ENCODE measurements at regions not wholly inside any gene's neighbourhood (a gene's known extent, or its start where the extent isn't known, plus 50 kb on each side); places are given as distances from the start of the nearest gene placed in this dataset.

DNA sequence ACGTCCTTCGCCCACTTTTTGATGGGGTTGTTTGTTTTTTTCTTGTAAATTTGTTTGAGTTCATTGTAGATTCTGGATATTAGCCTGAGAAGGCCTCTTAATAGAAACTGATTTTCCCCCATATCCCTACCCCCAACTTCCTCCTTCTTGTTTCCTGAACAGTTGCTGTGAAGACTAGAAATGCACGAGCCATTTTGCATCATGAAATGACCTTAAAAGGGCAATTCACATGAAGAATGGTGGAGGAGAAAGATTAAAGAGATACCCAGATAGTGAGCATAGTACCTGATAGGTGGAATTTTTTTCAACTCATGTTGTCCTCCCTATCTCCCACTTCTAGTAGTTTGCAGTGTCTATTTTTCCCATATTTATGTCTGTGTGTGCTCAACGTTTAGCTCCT lies 55.2 kb upstream of the KCNH8 start:
- intact Hi-C loops (cut with DNase I), result no loop called here
- H3K27ac ChIP-seq, result no peak overlapping the region
- 64 to 67% (median 67%) methylated on average over 4 of the region's 4 CpGs for WGBS, 4 donors
- H3K4me1 ChIP-seq (replicated peaks in 1 of 2), result no peaks in the 10 kb centered on the region
- TF ChIP-seq, protein P1, sequence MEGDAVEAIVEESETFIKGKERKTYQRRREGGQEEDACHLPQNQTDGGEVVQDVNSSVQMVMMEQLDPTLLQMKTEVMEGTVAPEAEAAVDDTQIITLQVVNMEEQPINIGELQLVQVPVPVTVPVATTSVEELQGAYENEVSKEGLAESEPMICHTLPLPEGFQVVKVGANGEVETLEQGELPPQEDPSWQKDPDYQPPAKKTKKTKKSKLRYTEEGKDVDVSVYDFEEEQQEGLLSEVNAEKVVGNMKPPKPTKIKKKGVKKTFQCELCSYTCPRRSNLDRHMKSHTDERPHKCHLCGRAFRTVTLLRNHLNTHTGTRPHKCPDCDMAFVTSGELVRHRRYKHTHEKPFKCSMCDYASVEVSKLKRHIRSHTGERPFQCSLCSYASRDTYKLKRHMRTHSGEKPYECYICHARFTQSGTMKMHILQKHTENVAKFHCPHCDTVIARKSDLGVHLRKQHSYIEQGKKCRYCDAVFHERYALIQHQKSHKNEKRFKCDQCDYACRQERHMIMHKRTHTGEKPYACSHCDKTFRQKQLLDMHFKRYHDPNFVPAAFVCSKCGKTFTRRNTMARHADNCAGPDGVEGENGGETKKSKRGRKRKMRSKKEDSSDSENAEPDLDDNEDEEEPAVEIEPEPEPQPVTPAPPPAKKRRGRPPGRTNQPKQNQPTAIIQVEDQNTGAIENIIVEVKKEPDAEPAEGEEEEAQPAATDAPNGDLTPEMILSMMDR (IDR thresholded peaks at IDR 0.05), result no peak
- TF ChIP-seq POLR2A (IDR thresholded peaks at IDR 0.05), result no peak
- H3K9me3 ChIP-seq (replicated peaks in 1 of 3), result no peaks in the 10 kb centered on the region
- H3K36me3 ChIP-seq (replicated peaks in 1 of 2), result no peaks in the 10 kb centered on the region
- H3K27me3 ChIP-seq, result no peaks in the 10 kb centered on the region
- no peak overlapping the region for H3K4me3 ChIP-seq
- DNase-seq, result no peak

DNA sequence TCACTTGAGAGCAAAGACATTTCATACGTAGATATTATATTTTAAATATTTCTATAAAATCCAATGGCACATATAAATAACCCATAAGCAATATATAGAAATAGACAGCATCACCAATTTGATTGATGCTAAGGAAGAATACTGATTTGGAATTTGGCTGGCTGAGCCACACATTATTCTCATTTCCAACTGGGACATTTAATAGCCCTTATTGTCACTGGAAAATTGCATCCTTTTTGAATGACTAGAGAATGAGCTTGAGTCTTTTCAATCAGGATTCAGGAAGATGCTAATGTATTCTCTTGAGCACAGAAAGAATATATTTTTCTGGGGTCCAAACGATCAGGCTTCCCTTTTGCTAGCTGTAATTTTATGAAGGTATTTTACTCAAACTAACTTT lies 70.9 kb upstream of the KCNH8 start:
- TF ChIP-seq, protein P1 (IDR thresholded peaks at IDR 0.05), result no peak
- TF ChIP-seq POLR2A (IDR thresholded peaks at IDR 0.05), result no peak
- H3K36me3 ChIP-seq (replicated peaks in 1 of 2), result no peaks in the 10 kb centered on the region
- intact Hi-C loops (cut with DNase I), result no loop called here
- no peaks in the 10 kb centered on the region for H3K4me1 ChIP-seq (replicated peaks in 1 of 2)
- DNase-seq, result no peak
- no peaks in the 10 kb centered on the region for H3K9me3 ChIP-seq (replicated peaks in 1 of 3)
- H3K4me3 ChIP-seq, result no peak overlapping the region
- no peak overlapping the region for H3K27ac ChIP-seq
- WGBS, 4 donors, result 70 to 80% (median 75%) methylated on average over 2 of the region's 2 CpGs
- H3K27me3 ChIP-seq, result no peaks in the 10 kb centered on the region

DNA sequence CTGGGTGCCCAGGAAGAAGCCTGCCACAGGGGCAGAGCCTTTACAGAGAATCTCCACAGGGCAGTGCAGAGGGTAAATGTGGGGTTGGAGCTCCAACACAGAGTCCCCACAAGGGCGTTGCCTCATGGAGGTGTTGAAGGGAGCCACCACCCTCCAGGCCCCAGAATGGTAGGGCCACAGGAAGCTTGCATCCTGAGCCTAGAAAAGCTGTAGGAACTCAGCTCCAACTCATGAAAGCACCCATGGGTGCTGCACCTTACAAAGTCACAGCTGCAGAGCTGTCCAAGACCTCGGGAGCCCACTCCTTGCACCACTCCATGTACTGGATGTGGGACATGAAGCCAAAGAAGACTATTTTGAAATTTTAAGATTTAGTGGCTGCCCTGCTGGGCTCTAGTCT lies 73.3 kb upstream of the KCNH8 start:
- no peaks in the 10 kb centered on the region for H3K36me3 ChIP-seq (replicated peaks in 1 of 2)
- H3K27me3 ChIP-seq, result no peaks in the 10 kb centered on the region
- 50 to 72% (median 60%) methylated on average over 2 of the region's 2 CpGs for WGBS, 4 donors
- TF ChIP-seq, protein P1 (IDR thresholded peaks at IDR 0.05), result no peak
- TF ChIP-seq POLR2A (IDR thresholded peaks at IDR 0.05), result no peak
- H3K9me3 ChIP-seq (replicated peaks in 1 of 3), result no peaks in the 10 kb centered on the region
- DNase-seq, result no peak
- no peaks in the 10 kb centered on the region for H3K4me1 ChIP-seq (replicated peaks in 1 of 2)
- no peak overlapping the region for H3K4me3 ChIP-seq
- no peak overlapping the region for H3K27ac ChIP-seq
- intact Hi-C loops (cut with DNase I), result no loop called here

GRCh38 chr3:19074257-19074900 lies 73.9 kb upstream of the KCNH8 start:
- no peaks in the 10 kb centered on the region for H3K36me3 ChIP-seq (replicated peaks in 1 of 2)
- H3K4me1 ChIP-seq (replicated peaks in 1 of 2), result no peaks in the 10 kb centered on the region
- DNase-seq, result no peak
- 48 to 70% (median 55%) methylated on average over 2 of the region's 2 CpGs for WGBS, 4 donors
- no peak overlapping the region for H3K4me3 ChIP-seq
- no peaks in the 10 kb centered on the region for H3K9me3 ChIP-seq (replicated peaks in 1 of 3)
- H3K27ac ChIP-seq, result no peak overlapping the region
- TF ChIP-seq, protein P1 (IDR thresholded peaks at IDR 0.05), result no peak
- TF ChIP-seq POLR2A (IDR thresholded peaks at IDR 0.05), result no peak
- H3K27me3 ChIP-seq, result no peaks in the 10 kb centered on the region
- intact Hi-C loops (cut with DNase I), result no loop called here

All from adrenal gland (tissue), 9 donors.